HFFc6 (cell line): ENCODE measurements at regions not wholly inside any gene's neighbourhood (a gene's known extent, or its start where the extent isn't known, plus 50 kb on each side); places are given as distances from the start of the nearest gene placed in this dataset.

ENCODE experiments used
- DNase-seq: peaks from one replicate; pipeline ENCODE4 v3.0.0-alpha.2; 2018
- H3K27ac Mint-ChIP-seq: 2 replicates; pipeline ENCODE4 v1.8.0; 2020; ENCODE audit warnings: mild to moderate bottlenecking, mixed read lengths
- H3K27me3 Mint-ChIP-seq: 2 replicates; pipeline ENCODE4 v1.8.0; 2021; ENCODE audit warnings: mild to moderate bottlenecking, moderate library complexity, mixed read lengths; ENCODE audit not compliant: insufficient read depth
- H3K36me3 Mint-ChIP-seq: 2 replicates; pipeline ENCODE4 v1.8.0; 2021; ENCODE audit warnings: low read depth, mixed read lengths
- H3K4me1 Mint-ChIP-seq: 2 replicates; pipeline ENCODE4 v1.8.0; 2020; ENCODE audit warnings: low read depth, mixed read lengths
- H3K4me3 Mint-ChIP-seq: 2 replicates; pipeline ENCODE4 v1.8.0; 2020; ENCODE audit warnings: mild to moderate bottlenecking, moderate library complexity, mixed read lengths
- H3K9me3 Mint-ChIP-seq: 2 replicates; pipeline ENCODE4 v1.8.0; 2020; ENCODE audit warnings: mild to moderate bottlenecking, mixed read lengths
- CTCF ChIP-seq: fragments of 200-600 bp; sonication (generic); IDR thresholded peaks from 2 replicates; pipeline ENCODE4 v1.5.0; 2021; ENCODE audit warnings: antibody characterized with exemption, mild to moderate bottlenecking

- no peak overlapping the region for H3K27ac Mint-ChIP-seq
- peaks cover 5% of the 10 kb centered on the region; the same call in 1 of the 2 replicates for H3K36me3 Mint-ChIP-seq
- DNase-seq, result no peak
- TF ChIP-seq CTCF, result no peak
- peaks cover 2% of the 10 kb centered on the region for H3K27me3 Mint-ChIP-seq
- H3K4me3 Mint-ChIP-seq, result no peak overlapping the region
- no peaks in the 10 kb centered on the region for H3K4me1 Mint-ChIP-seq
- H3K9me3 Mint-ChIP-seq, result no peaks in the 10 kb centered on the region
These were observed 138.4 kb downstream of the CRYBB2 start for GRCh38 chr22:25357606-25358420.

GRCh38 chr22:25358421-25359170 is 139.2 kb downstream of the CRYBB2 start:
- no peaks in the 10 kb centered on the region for H3K9me3 Mint-ChIP-seq
- no peak overlapping the region for H3K27ac Mint-ChIP-seq
- H3K36me3 Mint-ChIP-seq, result peaks cover 5% of the 10 kb centered on the region; the same call in 1 of the 2 replicates
- no peaks in the 10 kb centered on the region for H3K4me1 Mint-ChIP-seq
- no peak for DNase-seq
- no peak overlapping the region for H3K4me3 Mint-ChIP-seq
- H3K27me3 Mint-ChIP-seq, result peaks cover 2% of the 10 kb centered on the region
- TF ChIP-seq CTCF, result no peak

DNA sequence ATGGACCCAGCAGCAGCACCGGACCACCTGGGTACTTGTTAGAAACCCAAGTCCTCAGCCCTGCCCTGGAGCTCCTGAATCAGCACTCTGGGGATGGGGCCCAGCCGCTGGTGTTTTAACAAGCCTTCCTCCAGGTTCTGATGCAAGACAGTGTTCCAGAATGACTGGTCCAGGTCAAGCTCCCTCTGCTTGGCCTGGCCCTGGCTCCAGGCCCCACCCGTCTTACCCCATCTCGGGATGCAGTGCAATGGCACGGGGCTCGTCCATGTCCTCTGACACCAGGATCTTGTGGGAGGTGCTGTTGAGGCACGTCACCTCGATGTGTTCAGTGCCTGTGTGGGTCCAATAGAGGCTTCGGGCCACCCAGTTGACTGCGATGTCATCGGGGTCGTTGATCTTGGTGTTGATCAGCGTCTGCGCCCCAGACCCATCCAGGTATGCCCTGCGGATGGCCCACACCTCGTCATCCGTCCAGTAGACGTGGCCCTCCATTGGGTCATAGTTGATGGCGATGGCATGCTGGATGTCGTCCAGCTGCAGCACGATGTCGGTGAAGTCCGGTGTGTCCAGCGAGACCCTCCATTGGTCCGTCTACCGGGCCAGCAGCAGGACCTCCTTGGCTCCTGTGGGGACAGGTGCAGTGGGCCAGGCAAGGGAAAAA is 140.3 kb downstream of the CRYBB2 start:
- Mint-ChIP-seq H3K27me3 (no peaks in the 10 kb centered on the region; the same call in 1 of the 2 replicates), H3K4me1 (no peaks in the 10 kb centered on the region), H3K27ac (no peak overlapping the region), H3K36me3 (no peaks in the 10 kb centered on the region), H3K9me3 (no peaks in the 10 kb centered on the region), H3K4me3 (no peak overlapping the region)
- DNase-seq, result no peak
- no peak for TF ChIP-seq CTCF

DNA sequence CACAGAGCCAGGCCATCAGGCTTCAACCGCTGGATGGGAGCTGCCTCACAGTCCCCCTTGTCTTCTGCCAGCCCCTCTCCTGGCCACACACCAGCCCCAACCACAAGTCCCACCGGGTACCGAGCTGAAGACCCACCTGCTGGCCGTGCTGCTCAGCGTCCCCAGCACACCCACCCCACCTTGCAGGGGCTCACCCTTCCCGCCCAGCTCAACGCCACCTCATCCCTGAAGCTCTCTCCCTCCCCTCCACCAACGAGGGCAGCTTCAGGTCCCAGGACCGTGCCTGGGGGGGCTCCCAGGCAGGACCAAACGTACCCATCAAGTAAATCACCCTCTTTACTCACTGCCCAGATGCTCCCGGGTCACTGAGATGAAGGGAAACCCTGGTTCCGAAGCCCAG is 141.0 kb downstream of the CRYBB2 start:
- no peak for DNase-seq
- no peaks in the 10 kb centered on the region for H3K4me1 Mint-ChIP-seq
- TF ChIP-seq CTCF, result no peak
- H3K4me3 Mint-ChIP-seq, result no peak overlapping the region
- no peaks in the 10 kb centered on the region for H3K36me3 Mint-ChIP-seq
- H3K9me3 Mint-ChIP-seq, result no peaks in the 10 kb centered on the region
- no peaks in the 10 kb centered on the region; the same call in 1 of the 2 replicates for H3K27me3 Mint-ChIP-seq
- no peak overlapping the region for H3K27ac Mint-ChIP-seq

DNA sequence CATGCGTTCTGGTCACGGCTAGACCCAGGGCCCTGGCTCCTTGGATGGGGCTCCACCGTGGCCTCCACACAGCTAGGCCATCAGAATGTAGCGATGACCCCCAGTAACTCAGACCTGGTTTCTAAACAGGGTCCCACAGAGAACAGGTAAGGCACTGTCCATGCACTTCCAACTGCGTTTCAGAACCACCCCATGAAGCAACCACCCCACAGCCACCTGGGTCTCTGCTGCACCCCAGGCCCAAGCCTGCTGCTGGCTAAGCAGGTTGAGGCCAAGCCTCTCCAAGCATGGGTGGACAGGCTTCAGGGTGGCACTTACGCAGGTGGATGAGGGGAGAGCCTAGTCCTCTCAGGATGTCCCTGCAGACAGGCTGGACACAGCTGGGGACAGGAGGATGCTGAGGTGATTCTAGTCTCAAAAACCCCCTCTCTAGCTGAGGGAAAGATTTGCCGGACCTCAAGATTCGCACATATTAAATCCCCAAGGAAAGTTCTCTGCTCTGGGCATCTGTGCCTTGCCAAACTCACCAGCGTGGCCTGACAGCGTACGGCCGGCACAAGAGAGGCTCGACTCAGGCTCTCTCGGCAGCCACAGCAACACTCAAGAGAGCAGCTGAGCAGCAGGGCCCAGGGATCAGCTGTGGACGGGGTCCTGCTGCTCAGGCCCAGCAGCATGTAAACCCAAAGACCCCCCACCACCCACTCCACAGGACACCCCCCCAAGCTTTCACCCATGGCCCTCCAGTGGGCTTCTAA is 141.6 kb downstream of the CRYBB2 start:
- Mint-ChIP-seq H3K27me3 (no peaks in the 10 kb centered on the region; the same call in 1 of the 2 replicates), H3K9me3 (no peaks in the 10 kb centered on the region), H3K27ac (no peak overlapping the region), H3K4me3 (no peak overlapping the region), H3K4me1 (no peaks in the 10 kb centered on the region), H3K36me3 (no peaks in the 10 kb centered on the region)
- no peak for TF ChIP-seq CTCF
- DNase-seq, result no peak
